ENCODE measurements at regions not wholly inside any gene's neighbourhood (a gene's known extent, or its start where the extent isn't known, plus 50 kb on each side); places are given as distances from the start of the nearest gene placed in this dataset.
A peak's percentile ranks its signal among the peaks of the same experiment; 100 is the strongest.

DNA sequence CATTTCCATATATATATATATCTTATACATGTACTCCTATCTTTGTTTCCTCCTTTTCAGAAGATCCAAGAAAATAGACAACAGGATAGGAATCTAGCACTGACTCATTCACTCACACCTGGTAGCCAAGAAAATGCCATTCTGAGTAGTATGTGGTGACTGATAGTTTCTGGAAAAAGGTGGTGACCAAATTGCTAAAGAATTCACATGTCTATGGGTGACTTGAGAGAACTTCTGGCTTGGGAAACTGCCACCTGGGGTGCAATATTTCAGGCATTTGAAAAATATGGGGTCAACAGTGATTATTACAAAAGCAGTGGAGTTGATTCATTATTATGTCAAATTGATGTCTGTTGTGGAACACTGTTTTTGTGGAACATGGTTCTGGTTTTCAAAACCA, 605.1 kb downstream of the PCDH18 start:
- Histone ChIP-seq H3K27me3 (ENCODE audit: insufficient read depth, low read length) (no peaks in the 10 kb centered on the region), H3K9me2 (ENCODE audit: insufficient read depth) (no peaks in the 10 kb centered on the region), H3K9ac (ENCODE audit: low read length) (no peak overlapping the region), H2AFZ (ENCODE audit: low read depth, low read length, poor library complexity, severe bottlenecking) (no peak overlapping the region), H4K20me1 (ENCODE audit: insufficient read depth) (no peaks in the 10 kb centered on the region), H3K4me2 (ENCODE audit: low read length) (peak overlapping the region; percentile 19; the same call in 1 of the 2 replicates), H3K4me1 (ENCODE audit: control insufficient read depth in 1 of 2, insufficient read depth in 2 of 2, low read length in 2 of 2) (peaks cover 0 to 12% of the 10 kb centered on the region in 2 experiments; a peak in 3 of 4 replicates), H3K4me3 (replicated peaks in 1 of 2; ENCODE audit: low read depth in 1 of 2, low read length in 2 of 2) (no peak overlapping the region), H3K36me3 (ENCODE audit: control insufficient read depth in 1 of 2, insufficient read depth in 2 of 2, low read length in 2 of 2) (no peaks in the 10 kb centered on the region), H3K79me2 (ENCODE audit: insufficient read depth, low read length) (no peaks in the 10 kb centered on the region), H3K9me3 (ENCODE audit: control insufficient read depth in 1 of 2, insufficient read depth in 1 of 2, low read depth in 1 of 2, low read length in 2 of 2) (no peaks in the 10 kb centered on the region), H3K27ac (ENCODE audit: low read depth, low read length) (no peak overlapping the region)
- DNase-seq (ENCODE audit: low read depth, low spot score) = peak; percentile 37
- BruUV-seq (replicated peaks) = no TSS peak
- POLR2A ChIA-PET = interaction anchor here (1.4 kb wide), 1 partner anchor 13 kb away, joined by 3 read pairs; no protein-coding TSS in a partner anchor
- peak; percentile 46; the same call in 1 of the 2 replicates for ATAC-seq
- TF ChIP-seq REST (IDR thresholded peaks at IDR 0.05; ENCODE audit: low read depth) (no peak), SP1 (IDR thresholded peaks at IDR 0.05; ENCODE audit: low read depth) (0 out of 2 replicates have a peak, but pooled peaks have one; percentile 35), JUND (IDR thresholded peaks at IDR 0.05) (peak; percentile 60), CTCF (IDR thresholded peaks at IDR 0.05 in 2 of 3, conservative IDR thresholded peaks at IDR 0.05 in 1 of 3; ENCODE audit: borderline replicate concordance in 1 of 3, insufficient read depth in 1 of 3, low read depth in 2 of 3, low read length in 2 of 3) (no peak), EZH2phosphoT487 (IDR thresholded peaks at IDR 0.05; ENCODE audit: borderline replicate concordance) (no peak), TCF7L2 (IDR thresholded peaks at IDR 0.05; ENCODE audit: borderline replicate concordance, extremely low read depth, insufficient read depth, insufficient read length) (no peak), SRF (IDR thresholded peaks at IDR 0.05; ENCODE audit: low read depth) (no peak), FOSL1 (IDR thresholded peaks at IDR 0.05; ENCODE audit: low read depth) (peak; percentile 65), RAD21 (IDR thresholded peaks at IDR 0.05; ENCODE audit: low read depth) (no peak), ELF1 (IDR thresholded peaks at IDR 0.05; ENCODE audit: borderline replicate concordance, low read depth) (no peak), ZBTB33 (IDR thresholded peaks at IDR 0.05; ENCODE audit: extremely low read depth, insufficient replicate concordance, low read length) (no peak), CBX3 (IDR thresholded peaks at IDR 0.05; ENCODE audit: low read depth) (no peak), POLR2A (IDR thresholded peaks at IDR 0.05; ENCODE audit: borderline replicate concordance, extremely low read depth, insufficient read depth, insufficient read length) (no peak)
- CTCF ChIA-PET = no interaction called here
- RAD21 ChIA-PET (ENCODE audit: low non-redundant PET in 1 of 2, low total read pairs in 2 of 2, uncharacterized antibody in 2 of 2, unreplicated experiment in 2 of 2) = no interaction called here
- intact Hi-C loops (cut with micrococcal nuclease) = no loop called here

Data from HCT116 (cell line).